ENCODE measurements at regions not wholly inside any gene's neighbourhood (a gene's known extent, or its start where the extent isn't known, plus 50 kb on each side); places are given as distances from the start of the nearest gene placed in this dataset.

DNA sequence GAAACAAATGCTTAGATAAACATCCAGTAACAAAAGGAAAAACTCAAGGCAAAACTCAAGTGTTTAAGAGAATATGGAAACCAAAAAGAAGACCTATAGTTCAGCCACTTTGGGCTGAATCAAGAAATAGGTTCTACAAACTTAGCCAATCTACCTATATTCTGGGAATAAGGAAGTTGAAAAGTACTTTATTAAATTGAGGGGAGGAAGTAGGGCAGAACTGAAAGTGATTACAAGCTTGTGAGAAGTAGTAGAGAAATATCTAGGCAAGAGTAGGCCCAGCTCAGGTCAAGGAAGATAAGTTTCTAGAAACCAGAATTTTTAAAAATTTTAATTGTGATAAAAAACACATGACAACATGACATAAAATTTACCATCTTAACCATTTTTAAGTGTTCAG lies 384.8 kb upstream of the PCSK5 start:
- ATAC-seq, result no peak
- no peak overlapping the region for H3K27ac ChIP-seq (ENCODE audit: extremely low read length, insufficient read depth, low read length)
- no peaks in the 10 kb centered on the region for H3K27me3 ChIP-seq (ENCODE audit: control insufficient read depth in 1 of 2, insufficient read depth in 2 of 2, low read length in 2 of 2)
- H3K4me1 ChIP-seq (ENCODE audit: insufficient read depth, low read length), result no peaks in the 10 kb centered on the region
- FAIRE-seq, result no peak
- H3K9me3 ChIP-seq (ENCODE audit: low read length), result no peaks in the 10 kb centered on the region
- ChIA-PET CTCF (ENCODE audit: low intra/inter-chr PET ratio, low total read pairs) (no interaction called here), POLR2A (no interaction called here)
- no peak overlapping the region for H3K4me3 ChIP-seq (replicated peaks in 1 of 3; ENCODE audit: insufficient read depth in 1 of 3, low read depth in 2 of 3, low read length in 3 of 3)
- H3K9ac ChIP-seq (ENCODE audit: insufficient read depth, low read depth, low read length), result no peak overlapping the region
- H3K36me3 ChIP-seq (replicated peaks in 1 of 2; ENCODE audit: control insufficient read depth in 1 of 2, insufficient read depth in 2 of 2, low read length in 2 of 2), result no peaks in the 10 kb centered on the region
- no peaks in the 10 kb centered on the region for H4K20me1 ChIP-seq (ENCODE audit: insufficient read depth, low read length)
- H2AFZ ChIP-seq (ENCODE audit: low read length), result no peak overlapping the region
- in situ Hi-C loops (cut with HindIII; ENCODE audit: extremely low pct_ligation_motif_present, low pct_unique_long_range_greater_than_20kb), result no loop called here
- no peak overlapping the region for H3K4me2 ChIP-seq (ENCODE audit: low read depth, low read length)
- BruUV-seq (replicated peaks), result no TSS peak
- no peak for TF ChIP-seq GATAD2A (CRISPR knock-in tag; IDR thresholded peaks at IDR 0.05)
- no peak for TF ChIP-seq ZNF468 (CRISPR knock-in tag; IDR thresholded peaks at IDR 0.05)
- no peak for TF ChIP-seq GTF3A (CRISPR knock-in tag; conservative IDR thresholded peaks at IDR 0.05)
- no peak for TF ChIP-seq NRL (CRISPR knock-in tag; IDR thresholded peaks at IDR 0.05; ENCODE audit: borderline replicate concordance)
- no peak for TF ChIP-seq ZIK1 (CRISPR knock-in tag; IDR thresholded peaks at IDR 0.05; ENCODE audit: borderline replicate concordance, low read depth)
- no peak for TF ChIP-seq ZNF883 (CRISPR knock-in tag; IDR thresholded peaks at IDR 0.05; ENCODE audit: not compliant biosample characterization)
- no peak for TF ChIP-seq UBTF (CRISPR knock-in tag; IDR thresholded peaks at IDR 0.05)
- TF ChIP-seq MYNN (CRISPR knock-in tag; IDR thresholded peaks at IDR 0.05; ENCODE audit: low read depth), result no peak
- no peak for TF ChIP-seq NFYC (CRISPR knock-in tag; IDR thresholded peaks at IDR 0.05)
- no peak for TF ChIP-seq CREB3 (CRISPR knock-in tag; IDR thresholded peaks at IDR 0.05)
- no peak for TF ChIP-seq TARDBP (CRISPR knock-in tag; IDR thresholded peaks at IDR 0.05)
- no peak for TF ChIP-seq KLF6 (CRISPR knock-in tag; IDR thresholded peaks at IDR 0.05)
- TF ChIP-seq THYN1 (CRISPR knock-in tag; IDR thresholded peaks at IDR 0.05; ENCODE audit: borderline replicate concordance, low read depth), result no peak
- TF ChIP-seq TSC22D2 (CRISPR knock-in tag; IDR thresholded peaks at IDR 0.05; ENCODE audit: borderline replicate concordance), result no peak
- no peak for TF ChIP-seq ZFP82 (CRISPR knock-in tag; IDR thresholded peaks at IDR 0.05; ENCODE audit: borderline replicate concordance)
- TF ChIP-seq TP53 (CRISPR knock-in tag; conservative IDR thresholded peaks at IDR 0.05), result no peak
- no peak for TF ChIP-seq PHF5A (CRISPR knock-in tag; IDR thresholded peaks at IDR 0.05; ENCODE audit: low read depth, unreplicated experiment)
- no peak for TF ChIP-seq ZNF317 (CRISPR knock-in tag; IDR thresholded peaks at IDR 0.05)
- no peaks in the 10 kb centered on the region for H3K79me2 ChIP-seq (ENCODE audit: insufficient read depth, low read length)
- intact Hi-C loops (cut with micrococcal nuclease; ENCODE audit: unreplicated experiment), result no loop called here
- no peak for DNase-seq (ENCODE audit: low spot score)
